Keratinocyte (primary cell): ENCODE measurements at regions not wholly inside any gene's neighbourhood (a gene's known extent, or its start where the extent isn't known, plus 50 kb on each side); places are given as distances from the start of the nearest gene placed in this dataset.

ENCODE experiments used
- DNase-seq: peaks from one replicate; pipeline ENCODE4 v3.0.0-alpha.2; 2011; ENCODE audit warnings: low read depth, missing footprints, low spot score
- FAIRE-seq: peaks from 2 replicates; lab custom pipeline; 2011; peaks lifted over from hg19 to GRCh38; lab: Jason Lieb, UNC
- H2AFZ ChIP-seq: 2 replicates; pipeline ENCODE4 v1.6.0; 2012; ENCODE audit warnings: low read length, control low read depth, inconsistent platforms; ENCODE audit not compliant: control insufficient read depth
- H3K27ac ChIP-seq: 2 replicates; pipeline ENCODE4 v1.5.1; 2011; ENCODE audit warnings: low read length; ENCODE audit not compliant: control insufficient read depth, insufficient read depth
- H3K27me3 ChIP-seq: 3 replicates; pipeline ENCODE4 v1.6.0; 2011; ENCODE audit warnings: low read length; ENCODE audit not compliant: control insufficient read depth, insufficient read depth; ENCODE audit errors: extremely low read depth
- H3K36me3 ChIP-seq, 2 experiments: 2 replicates in 1 of 2; 3 replicates in 1 of 2; pipeline ENCODE4 v1.5.1; 2011; ENCODE audit warnings: low read length in 2 of 2, mild to moderate bottlenecking in 1 of 2; ENCODE audit not compliant: control insufficient read depth in 2 of 2, insufficient read depth in 2 of 2; ENCODE audit errors: extremely low read depth in 1 of 2
- H3K4me1 ChIP-seq: 3 replicates; pipeline ENCODE4 v1.5.1; 2011; ENCODE audit warnings: low read length; ENCODE audit not compliant: control insufficient read depth, insufficient read depth; ENCODE audit errors: extremely low read depth
- H3K4me2 ChIP-seq: 3 replicates; pipeline ENCODE4 v1.6.0; 2011; ENCODE audit warnings: low read depth, low read length; ENCODE audit not compliant: control insufficient read depth, insufficient read depth; ENCODE audit errors: extremely low read depth
- H3K4me3 ChIP-seq, 3 experiments: fragments of 200-600 bp in 1 of 3; sonication (generic) in 1 of 3; 2 replicates in 2 of 3; 3 replicates in 1 of 3; pipeline ENCODE4 v1.5.1; 2011 to 2016; ENCODE audit warnings: low read length in 3 of 3, mild to moderate bottlenecking in 3 of 3, control low read depth in 2 of 3, inconsistent platforms in 1 of 3, low read depth in 1 of 3, mixed read lengths in 1 of 3, mixed run types in 1 of 3, moderate library complexity in 1 of 3; ENCODE audit not compliant: control insufficient read depth in 2 of 3, insufficient read depth in 2 of 3; ENCODE audit errors: extremely low read depth in 1 of 3
- H3K79me2 ChIP-seq: 2 replicates; pipeline ENCODE4 v1.6.0; 2012; ENCODE audit warnings: low read length; ENCODE audit not compliant: control insufficient read depth, insufficient read depth
- H3K9ac ChIP-seq: 3 replicates; pipeline ENCODE4 v1.6.0; 2011; ENCODE audit warnings: low read length; ENCODE audit not compliant: control insufficient read depth, insufficient read depth; ENCODE audit errors: extremely low read depth
- H3K9me1 ChIP-seq: 3 replicates; pipeline ENCODE4 v1.6.0; 2011; ENCODE audit warnings: low read length; ENCODE audit not compliant: control insufficient read depth, insufficient read depth; ENCODE audit errors: extremely low read depth
- H3K9me3 ChIP-seq: 2 replicates; pipeline ENCODE4 v1.5.1; 2012; ENCODE audit warnings: low read depth, low read length; ENCODE audit not compliant: control insufficient read depth
- H4K20me1 ChIP-seq: 3 replicates; pipeline ENCODE4 v1.6.0; 2011; ENCODE audit warnings: low read length; ENCODE audit not compliant: control insufficient read depth, insufficient read depth; ENCODE audit errors: extremely low read depth
- CTCF ChIP-seq, 3 experiments: IDR thresholded peaks in 1 of 3; conservative IDR thresholded peaks in 1 of 3; optimal IDR thresholded peaks in 1 of 3; 2 replicates in 2 of 3; 3 replicates in 1 of 3; pipeline versions ENCODE3 to v1.5.1; 2011; ENCODE audit warnings: low read length in 3 of 3, mild to moderate bottlenecking in 3 of 3, moderate library complexity in 2 of 3, control low read depth in 1 of 3, inconsistent platforms in 1 of 3; ENCODE audit not compliant: insufficient read depth in 2 of 3; ENCODE audit errors: extremely low read depth in 1 of 3
- EZH2 ChIP-seq: IDR thresholded peaks from one replicate; pipeline ENCODE4 v1.6.1; 2012; ENCODE audit warnings: inconsistent platforms, mild to moderate bottlenecking, low read length, moderate library complexity
- dilution Hi-C: fragments of 300-500 bp; cut with MboI; formaldehyde crosslinking; loops from one replicate; pipeline ENCODE4 v1.7.0; 2020; ENCODE audit warnings: low sequenced_read_pairs; ENCODE audit not compliant: extremely low pct_ligation_motif_present

GRCh38 chr5:129163810-129164378 is 69.3 kb downstream of the ISOC1 start:
- dilution Hi-C loops = no loop called here
- Histone ChIP-seq H4K20me1 (no peaks in the 10 kb centered on the region), H3K9me1 (no peaks in the 10 kb centered on the region), H3K4me2 (no peak overlapping the region), H3K27me3 (no peaks in the 10 kb centered on the region), H3K79me2 (no peaks in the 10 kb centered on the region), H3K36me3 (no peaks in the 10 kb centered on the region), H2AFZ (no peak overlapping the region), H3K4me3 (no peak overlapping the region), H3K9me3 (no peaks in the 10 kb centered on the region), H3K4me1 (no peaks in the 10 kb centered on the region), H3K9ac (no peak overlapping the region), H3K27ac (no peak overlapping the region)
- DNase-seq = no peak
- FAIRE-seq = no peak
- TF ChIP-seq CTCF (optimal IDR thresholded peaks at IDR 0.05 in 1 of 3, IDR thresholded peaks at IDR 0.05 in 1 of 3, conservative IDR thresholded peaks at IDR 0.05 in 1 of 3; ENCODE audit: extremely low read depth in 1 of 3, insufficient read depth in 2 of 3, low read length in 3 of 3) (no peak), EZH2 (no peak)

DNA sequence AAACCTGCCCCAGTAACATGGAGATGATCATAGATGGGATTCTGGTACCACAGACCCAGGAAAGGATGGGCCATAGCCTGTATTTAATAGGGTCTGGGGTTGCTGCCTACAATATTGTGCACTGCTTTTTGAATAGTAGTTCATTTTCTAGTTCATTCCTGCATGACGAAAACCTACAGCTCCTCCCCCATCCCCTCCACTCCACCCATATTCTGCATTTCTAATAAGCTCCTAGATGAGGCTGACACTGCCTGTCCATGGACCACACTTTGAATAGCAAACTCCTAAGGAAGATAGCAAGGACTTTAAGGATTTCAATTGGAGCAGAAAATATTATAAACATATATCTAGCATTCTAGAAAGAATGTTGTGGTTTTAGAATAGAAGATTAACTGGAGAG is 75.5 kb downstream of the ISOC1 start:
- H3K9me3 ChIP-seq = no peaks in the 10 kb centered on the region
- TF ChIP-seq EZH2 = no peak
- FAIRE-seq (no peak), DNase-seq (no peak)
- H3K27me3 ChIP-seq = no peaks in the 10 kb centered on the region
- H3K36me3 ChIP-seq = no peaks in the 10 kb centered on the region
- H3K9ac ChIP-seq = no peak overlapping the region
- dilution Hi-C loops = no loop called here
- H3K4me1 ChIP-seq = no peaks in the 10 kb centered on the region
- no peaks in the 10 kb centered on the region for H3K9me1 ChIP-seq
- H3K79me2 ChIP-seq = no peaks in the 10 kb centered on the region
- no peak overlapping the region for H3K4me2 ChIP-seq
- H3K27ac ChIP-seq = no peak overlapping the region
- no peaks in the 10 kb centered on the region for H4K20me1 ChIP-seq
- no peak overlapping the region for H2AFZ ChIP-seq
- H3K4me3 ChIP-seq = no peak overlapping the region
